ENCODE measurements at regions not wholly inside any gene's neighbourhood (a gene's known extent, or its start where the extent isn't known, plus 50 kb on each side); places are given as distances from the start of the nearest gene placed in this dataset.

DNA sequence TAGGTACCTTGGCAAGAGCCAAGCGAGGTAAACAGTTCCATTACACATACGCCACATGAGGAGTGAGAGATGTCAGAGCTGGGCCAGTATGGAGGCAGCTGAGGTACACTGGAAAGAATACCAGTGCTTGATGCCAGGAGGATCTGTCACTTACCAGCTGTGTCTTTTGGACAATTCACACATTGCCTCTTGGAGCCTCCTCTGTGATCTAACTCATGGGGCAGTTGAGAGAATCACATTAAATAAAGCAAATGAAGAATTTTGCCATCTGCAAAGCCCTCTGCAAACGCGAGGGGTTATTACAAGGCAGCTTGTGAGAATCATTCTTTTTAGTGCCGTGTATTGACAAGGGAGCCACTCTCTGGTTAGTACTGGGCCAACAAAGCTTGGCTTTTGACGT is 429.7 kb upstream of the KLF4 start:
- RAD21 ChIA-PET (ENCODE audit: low non-redundant PET in 1 of 2, low total read pairs in 2 of 2, uncharacterized antibody in 2 of 2, unreplicated experiment in 2 of 2): no interaction called here
- Histone ChIP-seq H3K79me2 (ENCODE audit: insufficient read depth, low read length) (no peaks in the 10 kb centered on the region), H2AFZ (ENCODE audit: low read depth, low read length, poor library complexity, severe bottlenecking) (no peak overlapping the region), H3K9me2 (ENCODE audit: insufficient read depth) (no peaks in the 10 kb centered on the region), H3K27me3 (ENCODE audit: insufficient read depth, low read length) (no peaks in the 10 kb centered on the region), H3K4me2 (ENCODE audit: low read length) (no peak overlapping the region), H3K4me3 (replicated peaks in 1 of 2; ENCODE audit: low read depth in 1 of 2, low read length in 2 of 2) (no peak overlapping the region), H3K9ac (ENCODE audit: low read length) (no peak overlapping the region), H3K36me3 (ENCODE audit: control insufficient read depth in 1 of 2, insufficient read depth in 2 of 2, low read length in 2 of 2) (no peaks in the 10 kb centered on the region), H3K27ac (ENCODE audit: low read depth, low read length) (no peak overlapping the region), H3K9me3 (ENCODE audit: control insufficient read depth in 1 of 2, insufficient read depth in 1 of 2, low read depth in 1 of 2, low read length in 2 of 2) (no peaks in the 10 kb centered on the region), H3K4me1 (ENCODE audit: control insufficient read depth in 1 of 2, insufficient read depth in 2 of 2, low read length in 2 of 2) (no peaks in the 10 kb centered on the region), H4K20me1 (ENCODE audit: insufficient read depth) (no peaks in the 10 kb centered on the region)
- POLR2A ChIA-PET: no interaction called here
- no peak for DNase-seq (ENCODE audit: low read depth, low spot score)
- BruUV-seq (replicated peaks): no TSS peak
- ATAC-seq: no peak
- intact Hi-C loops (cut with micrococcal nuclease): no loop called here
- CTCF ChIA-PET: no interaction called here
- TF ChIP-seq, protein P1, sequence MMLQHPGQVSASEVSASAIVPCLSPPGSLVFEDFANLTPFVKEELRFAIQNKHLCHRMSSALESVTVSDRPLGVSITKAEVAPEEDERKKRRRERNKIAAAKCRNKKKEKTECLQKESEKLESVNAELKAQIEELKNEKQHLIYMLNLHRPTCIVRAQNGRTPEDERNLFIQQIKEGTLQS (IDR thresholded peaks at IDR 0.05): no peak
- TF ChIP-seq EZH2 (IDR thresholded peaks at IDR 0.05) (no peak), RAD21 (IDR thresholded peaks at IDR 0.05; ENCODE audit: low read depth) (no peak), FOSL1 (IDR thresholded peaks at IDR 0.05; ENCODE audit: low read depth) (no peak), CEBPB (IDR thresholded peaks at IDR 0.05; ENCODE audit: low read depth) (no peak), EGR1 (IDR thresholded peaks at IDR 0.05; ENCODE audit: low read depth) (no peak), YY1 (IDR thresholded peaks at IDR 0.05; ENCODE audit: extremely low read depth, insufficient replicate concordance, low read depth, low read length) (no peak), POLR2AphosphoS5 (IDR thresholded peaks at IDR 0.05; ENCODE audit: low read depth, low read length) (no peak), ZFX (IDR thresholded peaks at IDR 0.05) (no peak), ZBTB33 (IDR thresholded peaks at IDR 0.05; ENCODE audit: extremely low read depth, insufficient replicate concordance, low read length) (no peak), SP1 (IDR thresholded peaks at IDR 0.05; ENCODE audit: low read depth) (no peak), SRF (IDR thresholded peaks at IDR 0.05; ENCODE audit: low read depth) (no peak), EZH2phosphoT487 (IDR thresholded peaks at IDR 0.05; ENCODE audit: borderline replicate concordance) (no peak), ELF1 (IDR thresholded peaks at IDR 0.05; ENCODE audit: borderline replicate concordance, low read depth) (no peak), JUND (IDR thresholded peaks at IDR 0.05) (no peak), POLR2A (IDR thresholded peaks at IDR 0.05; ENCODE audit: borderline replicate concordance, extremely low read depth, insufficient read depth, insufficient read length) (no peak), ZNF274 (IDR thresholded peaks at IDR 0.05; ENCODE audit: low read depth, low read length) (no peak), SIN3A (IDR thresholded peaks at IDR 0.05; ENCODE audit: low read depth) (no peak)
- TF ChIP-seq, protein P2, sequence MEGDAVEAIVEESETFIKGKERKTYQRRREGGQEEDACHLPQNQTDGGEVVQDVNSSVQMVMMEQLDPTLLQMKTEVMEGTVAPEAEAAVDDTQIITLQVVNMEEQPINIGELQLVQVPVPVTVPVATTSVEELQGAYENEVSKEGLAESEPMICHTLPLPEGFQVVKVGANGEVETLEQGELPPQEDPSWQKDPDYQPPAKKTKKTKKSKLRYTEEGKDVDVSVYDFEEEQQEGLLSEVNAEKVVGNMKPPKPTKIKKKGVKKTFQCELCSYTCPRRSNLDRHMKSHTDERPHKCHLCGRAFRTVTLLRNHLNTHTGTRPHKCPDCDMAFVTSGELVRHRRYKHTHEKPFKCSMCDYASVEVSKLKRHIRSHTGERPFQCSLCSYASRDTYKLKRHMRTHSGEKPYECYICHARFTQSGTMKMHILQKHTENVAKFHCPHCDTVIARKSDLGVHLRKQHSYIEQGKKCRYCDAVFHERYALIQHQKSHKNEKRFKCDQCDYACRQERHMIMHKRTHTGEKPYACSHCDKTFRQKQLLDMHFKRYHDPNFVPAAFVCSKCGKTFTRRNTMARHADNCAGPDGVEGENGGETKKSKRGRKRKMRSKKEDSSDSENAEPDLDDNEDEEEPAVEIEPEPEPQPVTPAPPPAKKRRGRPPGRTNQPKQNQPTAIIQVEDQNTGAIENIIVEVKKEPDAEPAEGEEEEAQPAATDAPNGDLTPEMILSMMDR (IDR thresholded peaks at IDR 0.05 in 2 of 3, conservative IDR thresholded peaks at IDR 0.05 in 1 of 3; ENCODE audit: borderline replicate concordance in 1 of 3, insufficient read depth in 1 of 3, low read depth in 2 of 3, low read length in 2 of 3): no peak
- TF ChIP-seq, protein P3, sequence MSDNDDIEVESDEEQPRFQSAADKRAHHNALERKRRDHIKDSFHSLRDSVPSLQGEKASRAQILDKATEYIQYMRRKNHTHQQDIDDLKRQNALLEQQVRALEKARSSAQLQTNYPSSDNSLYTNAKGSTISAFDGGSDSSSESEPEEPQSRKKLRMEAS (IDR thresholded peaks at IDR 0.05): no peak

Measured in HCT116 (cell line).